ENCODE measurements at regions not wholly inside any gene's neighbourhood (a gene's known extent, or its start where the extent isn't known, plus 50 kb on each side); places are given as distances from the start of the nearest gene placed in this dataset.

GRCh38 chr4:108488865-108489264 is 131.5 kb upstream of the RPL34 start:
- no peak overlapping the region for H3K4me3 ChIP-seq (replicated peaks; ENCODE audit: low read depth, low read length)
- no peak for DNase-seq (ENCODE audit: extremely low read depth, low read depth)
- no peak for TF ChIP-seq CTCF (IDR thresholded peaks at IDR 0.05; ENCODE audit: low read depth, low read length, missing control alignments)

- H3K4me3 ChIP-seq (replicated peaks; ENCODE audit: low read depth, low read length), result no peak overlapping the region
- TF ChIP-seq CTCF (IDR thresholded peaks at IDR 0.05; ENCODE audit: low read depth, low read length, missing control alignments), result no peak
- DNase-seq (ENCODE audit: extremely low read depth, low read depth), result no peak
Observed at GRCh38 chr4:108486046-108486445, 134.3 kb upstream of the RPL34 start.

- TF ChIP-seq CTCF (IDR thresholded peaks at IDR 0.05; ENCODE audit: low read depth, low read length, missing control alignments), result no peak
- no peak overlapping the region for H3K4me3 ChIP-seq (replicated peaks; ENCODE audit: low read depth, low read length)
- no peak for DNase-seq (ENCODE audit: extremely low read depth, low read depth)
Observed at GRCh38 chr4:108484187-108484586, 136.2 kb upstream of the RPL34 start.

DNA sequence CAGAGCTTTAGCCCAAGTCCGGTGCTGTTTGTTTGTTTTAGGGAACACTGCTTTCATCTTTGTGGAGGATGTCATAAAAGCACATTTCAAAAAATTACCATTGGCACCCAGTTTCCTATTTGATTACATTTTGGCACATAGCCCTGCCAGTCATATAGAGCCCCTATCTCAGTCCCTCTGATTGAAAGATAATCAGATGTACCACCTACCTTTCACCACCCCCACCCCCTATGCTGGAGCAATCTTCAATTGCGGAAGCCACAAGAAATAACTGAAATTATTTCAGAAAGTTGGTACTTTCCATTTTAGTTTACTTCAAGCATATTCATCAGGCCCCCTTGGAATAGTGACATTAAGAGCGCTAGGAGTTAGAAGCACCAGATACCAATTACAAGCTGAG is 136.7 kb upstream of the RPL34 start:
- no peak for TF ChIP-seq CTCF (IDR thresholded peaks at IDR 0.05; ENCODE audit: low read depth, low read length, missing control alignments)
- DNase-seq (ENCODE audit: extremely low read depth, low read depth), result no peak
- no peak overlapping the region for H3K4me3 ChIP-seq (replicated peaks; ENCODE audit: low read depth, low read length)

GRCh38 chr4:108483079-108483478 is 137.3 kb upstream of the RPL34 start:
- no peak for TF ChIP-seq CTCF (IDR thresholded peaks at IDR 0.05; ENCODE audit: low read depth, low read length, missing control alignments)
- no peak for DNase-seq (ENCODE audit: extremely low read depth, low read depth)
- no peak overlapping the region for H3K4me3 ChIP-seq (replicated peaks; ENCODE audit: low read depth, low read length)

- TF ChIP-seq CTCF (IDR thresholded peaks at IDR 0.05; ENCODE audit: low read depth, low read length, missing control alignments), result no peak
- no peak overlapping the region for H3K4me3 ChIP-seq (replicated peaks; ENCODE audit: low read depth, low read length)
- DNase-seq (ENCODE audit: extremely low read depth, low read depth), result no peak
Observed at GRCh38 chr4:108480881-108481280, 139.5 kb upstream of the RPL34 start.

- DNase-seq (ENCODE audit: extremely low read depth, low read depth), result no peak
- TF ChIP-seq CTCF (IDR thresholded peaks at IDR 0.05; ENCODE audit: low read depth, low read length, missing control alignments), result no peak
- H3K4me3 ChIP-seq (replicated peaks; ENCODE audit: low read depth, low read length), result no peak overlapping the region
Observed at GRCh38 chr4:108477527-108478108, 142.8 kb upstream of the RPL34 start.
